Activated CD4-positive, CD25-positive, alpha-beta regulatory T cell treated with anti-CD3 and anti-CD28 coated beads, Interleukin-2, amount 50 U/mL, for 72 hours (primary cell): ENCODE measurements at regions not wholly inside any gene's neighbourhood (a gene's known extent, or its start where the extent isn't known, plus 50 kb on each side); places are given as distances from the start of the nearest gene placed in this dataset.

Experiments used
- DNase-seq: peaks from one replicate; pipeline ENCODE4 v3.0.0; 2021

DNA sequence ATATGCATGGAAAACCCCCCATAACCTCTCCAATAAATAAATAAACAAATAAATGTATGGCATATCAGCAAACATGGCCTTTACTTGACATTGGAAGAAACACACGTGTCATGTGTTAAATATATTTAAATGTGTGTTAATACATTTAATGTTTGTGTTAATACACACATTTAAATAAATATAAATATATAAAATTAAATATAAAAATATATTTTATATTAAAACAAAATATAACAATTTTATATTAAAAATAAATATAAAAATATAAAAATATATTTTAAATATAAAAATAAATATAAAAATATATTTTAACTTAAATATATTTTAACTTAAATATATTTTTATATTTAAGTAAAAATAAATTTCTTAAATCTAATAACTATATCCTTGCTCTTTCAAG lies 187.6 kb upstream of the CXXC4 start:
- no peak for DNase-seq

DNA sequence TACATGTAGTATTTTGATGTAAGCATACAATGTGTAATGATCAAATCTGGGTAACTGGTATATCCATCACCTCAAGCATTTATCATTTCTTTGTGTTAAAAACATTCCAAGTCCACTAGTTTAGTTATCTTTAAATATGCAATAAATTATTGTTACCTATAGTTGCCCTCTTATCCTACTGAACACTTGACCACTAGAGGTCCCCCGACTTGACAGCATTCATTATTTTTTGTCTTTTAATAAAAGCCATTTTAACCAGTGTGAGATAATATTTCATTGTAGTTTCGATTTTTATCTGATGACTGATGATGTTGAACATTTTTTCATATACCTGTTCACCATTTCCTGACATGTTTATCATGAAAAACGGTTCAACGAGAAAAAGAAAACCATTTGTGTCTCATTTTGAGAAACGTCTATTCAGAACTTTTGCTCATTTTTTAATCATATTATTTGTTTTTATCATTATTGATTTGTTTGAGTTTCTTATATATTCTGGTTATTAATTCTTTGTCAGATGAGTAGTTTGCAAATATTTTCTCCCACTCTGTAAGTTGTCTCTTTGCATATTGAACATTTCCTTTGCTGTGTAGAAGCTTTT lies 199.0 kb upstream of the CXXC4 start:
- DNase-seq = no peak

DNA sequence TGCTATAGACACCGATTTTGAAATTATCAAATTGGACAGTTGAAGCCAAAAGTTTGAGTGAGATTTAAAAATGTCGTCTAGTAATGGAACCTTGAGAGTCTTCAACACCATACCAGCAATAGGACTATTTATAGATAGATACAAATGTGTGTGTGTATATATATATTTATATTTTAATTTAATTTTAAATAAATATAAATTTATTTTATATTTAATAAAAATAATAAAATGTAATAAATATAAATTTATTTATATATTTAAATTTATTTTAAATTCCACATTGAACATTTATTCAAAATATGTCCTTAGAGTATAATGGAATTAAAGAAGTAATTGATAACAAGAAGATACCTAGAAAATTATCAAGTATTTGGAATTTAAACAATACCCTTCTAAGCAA lies 221.9 kb upstream of the CXXC4 start:
- no peak for DNase-seq

DNA sequence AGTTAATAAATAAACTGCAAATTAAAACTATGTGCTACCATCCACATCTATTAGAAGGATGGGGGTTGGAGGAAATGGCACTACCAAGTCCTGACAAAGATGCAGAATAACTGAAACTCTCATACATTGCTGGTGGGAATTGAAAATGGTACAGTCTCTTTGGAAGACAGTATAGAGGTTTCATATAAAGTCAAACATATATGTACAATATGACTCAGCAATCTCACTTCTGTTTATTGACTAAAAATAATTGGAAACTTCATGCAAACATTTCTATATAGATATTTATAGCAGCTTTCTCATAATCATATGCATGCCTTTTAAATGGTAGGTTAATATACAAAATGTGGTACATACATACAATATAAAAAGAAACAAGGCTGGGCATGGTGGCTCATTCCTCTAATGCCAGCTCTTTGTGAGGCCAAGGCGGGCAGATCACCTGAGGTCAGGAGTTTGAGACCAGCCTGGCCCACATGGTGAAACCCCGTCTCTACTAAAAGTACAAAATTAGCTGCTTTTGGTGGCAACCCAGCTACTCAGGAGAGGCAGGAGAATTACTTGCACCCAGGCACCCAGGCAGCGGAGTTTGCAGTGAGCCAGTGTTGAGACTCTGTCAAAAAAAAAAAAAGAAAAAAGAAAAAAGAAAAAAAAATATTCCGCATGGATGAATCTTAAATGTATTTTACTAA lies 225.0 kb upstream of the CXXC4 start:
- DNase-seq = no peak

DNA sequence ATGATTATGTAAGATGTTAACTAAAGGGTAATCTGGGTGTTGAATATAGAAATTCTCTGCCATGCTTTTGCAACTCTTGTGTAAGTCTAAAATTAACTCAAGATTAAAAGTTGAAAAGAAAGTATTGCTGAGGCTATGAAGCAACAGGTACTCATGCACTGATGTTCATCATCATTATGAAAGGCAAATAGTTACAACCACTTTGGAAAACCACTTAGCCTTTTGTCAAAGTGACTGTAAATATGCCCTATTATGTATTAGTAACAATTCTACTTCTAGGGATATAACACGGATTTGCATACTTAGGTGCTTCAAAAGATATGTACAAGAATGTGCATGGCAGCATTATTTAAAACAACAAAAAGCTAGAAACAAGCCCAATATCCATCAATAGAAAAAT lies 227.8 kb upstream of the CXXC4 start:
- no peak for DNase-seq

DNA sequence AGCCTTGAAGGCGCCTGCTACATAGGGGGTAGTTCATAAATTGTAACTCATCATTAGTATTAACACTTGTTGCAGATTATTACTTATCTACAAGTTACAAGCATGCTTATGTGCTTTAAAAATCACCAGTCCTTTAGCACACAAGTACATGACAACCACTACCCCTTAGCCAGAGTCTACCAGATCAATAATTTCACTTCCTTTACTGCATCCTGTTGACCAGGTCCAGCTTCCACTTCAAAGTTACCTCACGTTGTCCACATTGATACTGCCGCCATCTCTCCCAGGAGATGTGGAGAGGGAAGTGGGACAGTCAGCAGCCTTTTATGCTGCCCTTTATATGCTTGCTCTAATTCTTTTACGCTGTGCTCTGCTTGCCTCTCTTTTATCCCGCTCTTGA lies 231.3 kb upstream of the CXXC4 start:
- no peak for DNase-seq

DNA sequence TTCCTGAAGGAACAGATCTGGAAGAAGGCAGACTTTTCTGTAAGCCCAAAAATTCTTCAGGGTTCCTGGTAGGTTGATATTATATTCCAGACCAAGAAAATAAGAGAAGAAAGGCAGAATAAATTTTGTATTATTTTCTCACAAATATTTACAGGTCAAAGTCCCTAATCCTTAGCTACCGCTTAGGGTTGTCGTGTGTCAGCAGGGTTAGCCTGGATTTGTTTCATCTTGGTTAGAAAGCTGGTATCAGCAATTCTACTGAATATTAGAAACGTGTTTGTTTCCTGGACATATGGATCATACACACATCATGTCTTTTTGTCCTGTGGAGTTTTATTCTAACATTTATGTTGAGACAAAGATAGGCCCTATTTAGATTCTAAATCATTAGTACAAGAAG lies 232.9 kb upstream of the CXXC4 start:
- DNase-seq = no peak

DNA sequence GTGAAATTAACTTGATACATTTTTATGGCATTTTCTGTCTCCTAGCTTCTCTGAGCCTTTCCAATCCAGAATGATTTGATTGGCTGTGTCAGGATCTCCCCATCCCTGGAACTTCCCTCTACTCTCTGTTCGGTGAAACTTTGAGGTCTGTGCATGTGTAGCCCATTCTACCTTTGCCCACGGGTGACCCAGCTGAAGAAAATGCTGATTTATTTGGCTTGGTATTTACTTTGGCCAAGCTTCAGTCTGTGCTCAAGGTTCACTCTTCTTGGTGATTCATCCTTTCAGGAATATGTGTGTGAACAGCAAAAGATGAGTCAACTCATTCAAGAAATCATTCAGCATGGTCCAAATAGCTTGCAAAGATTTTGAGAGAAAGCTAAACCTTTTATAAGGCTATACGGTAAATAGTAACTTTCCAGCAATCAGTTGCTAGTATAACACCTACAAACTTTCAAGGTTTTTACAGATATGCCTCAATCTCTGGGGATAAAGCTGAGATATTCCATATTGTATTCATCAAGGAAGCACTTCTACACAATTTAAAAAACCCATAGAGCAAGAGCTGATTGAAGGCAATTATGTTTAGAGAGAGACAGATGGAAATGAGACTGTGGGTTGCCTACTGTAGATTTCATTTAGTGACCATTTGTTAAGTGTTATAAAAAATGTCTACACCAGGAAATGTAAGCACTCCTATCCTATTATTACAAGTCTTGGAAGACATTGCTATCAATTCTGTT lies 233.9 kb upstream of the CXXC4 start:
- DNase-seq = no peak

DNA sequence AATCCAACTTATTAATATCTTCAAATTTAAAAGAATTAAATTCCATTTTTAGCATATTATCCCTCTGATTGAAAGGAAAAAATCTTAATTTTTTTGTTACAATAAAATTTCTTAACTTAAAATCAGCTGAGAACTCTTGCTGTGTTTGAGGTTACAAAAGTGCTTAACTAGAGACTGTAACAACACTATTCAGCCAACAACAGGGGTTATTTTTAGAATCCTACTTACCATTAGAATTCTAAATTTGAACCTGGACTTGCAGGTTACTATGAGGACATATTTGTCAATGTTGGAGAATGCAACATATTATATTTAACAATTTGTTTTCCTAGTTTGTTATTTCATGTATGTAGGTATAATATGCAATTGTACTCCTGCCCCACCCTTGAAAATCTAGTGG lies 238.1 kb upstream of the CXXC4 start:
- no peak for DNase-seq

DNA sequence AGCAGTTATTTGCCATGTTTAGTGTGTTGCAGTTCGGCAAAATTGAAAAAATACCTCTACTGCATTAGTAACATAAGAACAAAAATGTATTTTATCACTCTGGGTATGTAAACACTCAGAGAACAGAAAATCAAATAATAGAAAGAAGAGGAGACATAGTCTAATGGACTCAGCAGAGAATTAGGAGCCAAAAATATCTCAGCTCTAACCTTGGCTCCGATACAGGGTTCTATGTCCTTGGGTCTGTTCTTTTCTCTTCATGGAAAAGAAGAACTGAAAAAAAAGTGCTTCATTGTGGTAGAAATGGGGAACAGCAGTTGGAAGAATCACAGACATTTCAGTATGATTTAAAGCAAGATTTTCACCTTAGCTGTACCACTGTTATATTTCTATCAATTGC lies 240.5 kb upstream of the CXXC4 start:
- DNase-seq = no peak

DNA sequence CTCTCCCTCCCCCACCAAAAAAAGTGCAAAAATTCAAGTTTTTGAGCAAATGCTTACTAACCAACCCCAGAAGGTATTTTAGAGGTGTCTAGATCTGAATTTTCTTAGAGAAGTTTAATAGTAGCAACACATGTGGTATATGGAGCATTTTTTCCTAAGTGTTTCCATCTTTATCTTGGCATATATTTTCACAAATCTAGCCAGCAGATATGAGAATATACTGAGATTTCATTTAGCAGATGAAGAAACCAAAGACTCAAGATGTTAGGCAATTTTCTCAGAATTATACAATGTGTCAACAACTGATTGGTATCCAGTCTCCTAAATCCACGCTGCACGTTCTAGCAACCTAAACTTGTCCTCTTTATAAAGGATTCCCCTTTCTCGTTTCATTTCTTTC lies 245.5 kb upstream of the CXXC4 start:
- no peak for DNase-seq

DNA sequence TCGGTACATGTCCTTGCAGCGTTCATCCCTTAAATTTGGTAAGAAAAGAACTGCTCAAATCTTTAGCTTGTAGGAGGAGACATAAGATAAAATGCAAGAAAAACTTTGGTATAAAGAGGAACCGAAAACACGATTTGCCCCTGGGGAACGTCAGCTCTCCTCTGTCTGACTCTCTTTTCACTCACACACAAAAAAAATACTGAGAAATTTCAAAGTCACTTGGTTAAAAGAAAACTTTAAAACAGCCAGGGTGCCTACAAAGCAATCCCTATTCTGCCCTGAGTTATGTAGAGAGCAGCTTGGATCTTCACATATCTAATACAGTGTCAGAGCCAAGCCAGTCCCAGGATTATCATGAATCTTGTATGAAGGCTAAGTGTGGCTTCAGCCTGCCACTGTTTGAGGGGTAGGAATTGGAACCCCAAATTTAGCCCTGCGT lies 248.5 kb upstream of the CXXC4 start:
- no peak for DNase-seq

DNA sequence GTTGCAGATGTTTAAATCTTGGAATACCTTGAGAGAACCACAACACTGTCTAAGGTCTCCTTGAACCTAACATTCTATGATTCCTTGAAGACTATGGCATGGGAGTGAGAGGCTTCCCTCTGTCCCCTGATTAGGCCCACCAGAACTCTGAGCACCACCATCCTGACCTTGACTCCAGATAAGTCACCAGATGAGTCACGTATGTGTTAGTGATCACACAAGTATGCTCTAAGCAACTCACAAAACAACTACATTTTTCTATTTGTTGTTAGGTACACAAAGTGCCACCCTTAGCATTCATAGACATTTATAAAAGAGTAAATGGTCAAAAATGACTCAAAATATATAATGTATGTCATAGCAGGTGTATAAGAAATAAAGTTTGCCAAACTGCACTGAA lies 252.9 kb upstream of the CXXC4 start:
- no peak for DNase-seq

DNA sequence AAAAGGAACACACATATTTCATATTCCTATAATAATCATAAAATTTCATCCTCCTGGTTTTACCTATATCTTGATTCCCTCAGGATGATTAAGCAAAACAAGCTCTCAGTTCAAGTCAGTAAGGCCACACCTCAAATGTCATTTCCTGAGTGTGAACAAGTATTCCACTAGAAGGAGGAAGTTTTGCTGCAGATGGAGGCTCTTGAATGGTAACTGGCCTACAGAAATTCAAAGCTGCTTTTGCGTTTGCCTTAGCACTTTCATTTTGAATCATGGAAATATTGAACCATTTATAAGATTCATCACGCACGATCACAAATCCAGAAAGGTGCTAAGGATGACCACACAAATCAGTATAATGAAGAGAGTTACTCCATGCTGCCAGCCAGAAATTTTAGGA lies 254.4 kb upstream of the CXXC4 start:
- DNase-seq = no peak

DNA sequence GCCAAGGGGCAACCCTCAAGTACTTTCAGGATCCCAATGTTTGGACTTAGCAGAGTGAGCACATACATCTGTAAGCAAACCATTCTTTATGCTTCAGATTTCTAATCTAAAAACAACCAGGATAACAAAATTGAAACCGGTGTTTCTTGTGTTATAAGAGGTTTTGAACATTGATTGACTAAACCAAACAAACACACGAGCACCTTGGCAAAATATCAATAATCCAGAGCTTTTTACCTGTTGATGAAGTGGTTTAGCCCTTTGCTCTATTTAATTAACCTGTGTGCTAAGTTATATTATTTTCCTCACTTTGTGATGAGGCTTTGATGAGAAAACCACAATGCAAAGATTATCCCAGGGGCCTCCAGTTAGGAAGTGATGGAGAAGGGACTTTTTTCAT lies 255.3 kb upstream of the CXXC4 start:
- no peak for DNase-seq

DNA sequence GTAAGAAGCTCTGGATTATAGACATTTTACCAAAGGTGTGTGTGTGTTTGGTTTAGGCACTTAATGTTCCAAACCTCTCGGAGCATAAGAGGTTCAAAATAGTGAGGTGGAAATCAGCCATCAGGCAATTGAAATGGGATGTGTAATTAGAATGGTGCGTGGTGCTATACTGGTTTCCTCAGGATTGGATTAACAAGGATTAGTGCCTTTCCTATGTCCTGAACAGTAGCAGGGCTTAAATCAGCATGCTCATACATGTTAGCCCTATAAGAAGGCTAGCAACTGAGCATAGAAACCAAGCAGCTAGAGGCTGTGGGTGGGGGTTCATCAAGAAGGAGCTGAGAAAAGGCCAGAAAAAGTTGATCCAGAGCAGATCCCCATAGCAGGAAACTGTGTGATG lies 256.8 kb upstream of the CXXC4 start:
- no peak for DNase-seq

DNA sequence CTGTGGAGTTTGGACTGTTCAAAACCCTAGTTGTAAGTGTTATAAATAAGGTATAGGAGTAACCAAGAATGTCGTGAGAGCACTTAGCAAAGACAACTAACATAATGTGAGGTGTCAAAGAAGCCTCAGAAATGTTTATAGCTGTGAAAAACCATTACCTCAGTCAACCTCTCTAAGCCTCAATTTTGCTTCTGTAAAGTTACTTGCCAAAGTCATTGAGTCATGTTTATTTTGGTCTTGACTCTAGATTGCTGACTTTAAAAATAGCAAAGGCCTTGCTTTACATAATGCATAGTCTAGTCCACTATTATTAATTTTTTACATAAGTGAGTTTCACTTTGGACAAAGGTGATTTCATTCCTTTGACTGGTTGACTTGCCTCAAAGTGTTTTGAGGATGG lies 257.6 kb upstream of the CXXC4 start:
- no peak for DNase-seq

DNA sequence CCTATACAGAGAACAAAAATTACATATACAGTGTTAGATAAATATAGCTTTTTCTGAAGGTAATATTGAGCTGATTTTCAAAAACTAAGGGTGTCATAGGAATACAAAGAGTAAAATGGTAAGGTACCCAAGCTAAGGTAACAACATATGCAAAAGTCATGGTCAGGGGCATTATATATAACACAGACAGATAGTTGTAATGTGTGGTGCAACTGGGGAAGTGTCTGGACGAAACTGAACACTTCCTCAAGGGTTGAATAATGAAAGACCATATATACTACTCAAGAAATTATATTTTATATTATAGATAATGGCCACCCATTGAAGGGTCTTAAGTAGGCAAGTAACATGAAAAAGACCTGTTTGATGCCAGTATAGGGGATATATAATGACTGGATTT lies 262.1 kb upstream of the CXXC4 start:
- no peak for DNase-seq

DNA sequence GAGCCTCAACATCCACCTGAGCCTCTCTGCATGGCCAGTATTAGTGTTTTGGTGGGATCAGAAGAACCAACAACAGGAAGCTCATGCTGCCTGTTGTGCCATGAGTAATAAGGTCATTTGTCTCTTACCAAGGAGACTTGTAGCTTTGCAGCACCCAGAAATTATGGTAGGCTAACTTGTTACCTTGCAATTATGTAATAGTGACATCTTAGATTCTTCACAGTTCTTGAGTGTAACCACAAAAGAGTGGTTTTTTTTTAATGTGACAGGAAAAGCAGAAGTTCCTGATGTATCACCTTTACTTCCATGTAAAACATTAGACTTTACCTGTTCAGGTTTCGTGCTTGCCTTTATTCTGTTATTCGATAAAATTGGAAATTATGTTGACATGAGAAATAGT lies 263.9 kb upstream of the CXXC4 start:
- no peak for DNase-seq

DNA sequence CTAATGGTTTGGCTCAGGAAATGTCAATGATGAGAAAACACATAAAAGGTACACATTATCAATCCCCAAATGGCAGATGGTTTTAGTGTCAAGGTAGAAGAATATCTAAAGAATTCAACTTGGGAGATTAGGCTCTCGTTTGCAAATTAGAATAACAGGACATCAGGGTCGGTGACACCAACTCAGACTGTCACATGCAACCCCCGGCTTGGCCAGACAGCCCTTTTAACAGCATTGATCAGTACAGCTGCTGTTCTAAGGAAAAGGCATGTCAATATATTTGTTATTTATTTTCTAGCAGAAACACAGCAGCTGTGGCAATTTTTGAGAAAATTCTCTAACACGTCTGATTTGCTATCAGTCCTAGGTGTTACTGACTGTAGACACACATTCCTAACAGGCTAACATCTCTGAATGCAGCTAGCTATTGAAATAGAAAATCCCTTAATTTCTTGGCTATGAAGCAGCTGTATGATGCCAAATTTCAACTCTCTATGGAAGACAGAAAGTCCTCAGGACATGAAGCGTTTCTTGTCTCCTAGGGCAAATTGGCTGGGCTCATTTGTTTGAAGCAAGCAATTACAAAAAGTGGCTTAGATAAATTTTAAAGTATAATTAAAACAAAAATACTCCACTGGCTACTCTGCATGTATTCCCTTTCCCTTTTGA lies 269.0 kb upstream of the CXXC4 start:
- DNase-seq = no peak

DNA sequence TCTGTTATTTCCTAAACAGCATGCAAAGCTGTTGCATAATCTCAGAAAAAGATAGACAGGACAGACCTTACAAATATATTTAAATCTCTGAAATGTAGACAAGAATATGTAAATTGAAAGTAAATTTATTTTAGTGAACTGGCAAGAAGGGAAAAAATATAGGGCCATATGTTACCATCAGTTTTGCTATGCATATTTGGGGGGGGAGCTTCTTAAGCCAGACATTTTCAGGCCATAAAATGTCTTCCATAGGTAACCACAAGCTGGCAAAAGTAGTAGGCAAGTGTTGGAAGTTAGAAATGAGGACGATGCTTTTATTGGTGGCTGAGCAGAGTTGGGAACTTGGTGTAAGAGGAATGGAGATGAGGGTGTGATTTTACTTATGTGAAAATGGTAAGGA lies 272.0 kb upstream of the CXXC4 start:
- DNase-seq = no peak

DNA sequence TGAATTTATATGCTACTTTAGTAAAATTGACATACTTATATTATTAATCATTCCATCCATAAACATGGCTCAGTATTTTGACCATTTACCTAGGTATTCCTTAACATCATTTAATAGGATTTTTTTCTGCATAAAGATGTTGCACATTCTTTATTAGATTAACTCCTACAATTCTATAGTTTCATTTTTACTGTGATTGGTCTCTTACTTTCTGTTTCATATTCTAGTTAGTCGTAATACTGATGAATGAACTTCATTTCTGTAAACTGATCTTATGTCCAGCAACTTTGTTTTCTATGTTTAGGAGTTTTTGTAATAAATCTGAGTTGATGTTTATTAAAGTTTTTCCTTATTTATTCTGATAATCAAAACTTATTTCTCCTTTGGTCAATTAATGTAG lies 278.2 kb upstream of the CXXC4 start:
- DNase-seq = no peak

DNA sequence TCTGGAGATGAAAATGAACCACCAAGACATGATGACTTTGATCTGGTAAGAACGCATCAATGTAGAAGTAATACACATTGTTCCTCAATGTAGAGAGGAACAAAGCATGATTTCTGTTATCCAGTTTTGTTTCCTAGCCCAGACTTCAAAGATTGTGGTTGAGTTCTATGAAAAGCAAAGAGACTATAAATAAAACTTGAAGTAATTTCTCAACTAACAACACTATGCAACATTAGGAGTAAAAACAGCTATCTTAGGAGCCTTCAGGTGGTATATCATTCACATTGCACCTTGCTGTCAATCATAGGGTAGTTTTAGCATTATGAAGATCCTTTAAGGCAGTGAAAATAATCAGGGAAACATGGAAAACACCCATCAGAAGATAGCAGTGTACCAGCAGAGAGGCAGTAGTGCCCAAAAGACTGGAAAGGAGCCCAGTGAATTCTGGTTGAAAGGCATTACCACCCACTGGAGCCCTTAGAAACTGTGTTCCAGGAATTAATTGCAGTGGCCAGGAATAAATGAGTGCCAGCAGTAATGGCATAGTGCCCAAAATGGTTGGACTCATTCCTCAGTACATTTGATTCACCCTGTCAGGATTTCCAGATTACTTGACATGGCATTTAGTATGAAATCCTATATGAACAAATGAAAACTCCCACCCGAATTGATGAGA lies 300.7 kb upstream of the CXXC4 start:
- no peak for DNase-seq
